ENCODE measurements at regions not wholly inside any gene's neighbourhood (a gene's known extent, or its start where the extent isn't known, plus 50 kb on each side); places are given as distances from the start of the nearest gene placed in this dataset.

DNA sequence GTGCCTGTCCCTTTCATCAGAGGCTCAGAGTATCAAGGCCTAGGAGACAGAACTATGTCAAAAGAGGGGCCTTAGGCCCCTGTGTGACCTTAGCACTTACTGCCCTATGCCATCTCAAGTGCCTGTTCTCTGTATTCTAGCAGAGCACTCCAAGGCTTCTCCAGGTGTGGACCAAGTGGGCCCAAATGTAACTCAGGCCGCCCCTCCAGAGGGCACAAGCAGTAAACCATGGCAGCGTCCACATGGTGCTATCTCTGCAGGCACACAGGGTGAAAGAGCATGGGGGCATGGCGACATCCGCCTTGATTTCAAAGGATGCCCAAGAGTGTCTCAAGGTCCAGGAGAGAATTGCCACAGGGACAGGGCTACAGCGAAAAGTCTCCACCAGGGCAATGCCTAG is 628.7 kb downstream of the RPS29 start:
- Mint-ChIP-seq H3K36me3 (ENCODE audit: low read depth) (no peaks in the 10 kb centered on the region), H3K27me3 (no peaks in the 10 kb centered on the region), H3K4me3 (no peak overlapping the region), H3K9me3 (peaks cover 4% of the 10 kb centered on the region), H3K4me1 (no peaks in the 10 kb centered on the region), H3K27ac (no peak overlapping the region)
- no peak for DNase-seq
- CTCF ChIA-PET, result no interaction called here
- POLR2A ChIA-PET, result no interaction called here

DNA sequence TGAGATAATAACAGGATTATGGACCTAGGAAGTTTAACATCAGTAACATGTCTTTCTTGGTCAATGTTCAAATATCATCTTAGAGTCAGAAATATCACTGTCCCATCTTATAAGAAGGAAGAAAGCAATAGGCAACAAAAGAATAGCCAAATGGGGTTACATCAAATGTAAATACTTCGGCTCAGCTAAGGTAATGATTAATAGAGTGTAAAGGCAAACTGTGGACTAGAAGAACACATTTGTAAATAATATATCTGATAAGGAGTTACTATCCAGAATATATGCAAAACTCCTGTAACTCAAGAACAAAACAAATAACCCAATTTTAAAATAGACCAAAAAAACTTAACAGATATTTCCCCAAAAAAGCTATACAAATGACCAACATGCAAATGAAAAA is 630.3 kb downstream of the RPS29 start:
- POLR2A ChIA-PET, result no interaction called here
- H3K9me3 Mint-ChIP-seq, result peaks cover 4% of the 10 kb centered on the region
- H3K36me3 Mint-ChIP-seq (ENCODE audit: low read depth), result no peaks in the 10 kb centered on the region
- no peak overlapping the region for H3K4me3 Mint-ChIP-seq
- no peaks in the 10 kb centered on the region for H3K4me1 Mint-ChIP-seq
- DNase-seq, result no peak
- no peaks in the 10 kb centered on the region for H3K27me3 Mint-ChIP-seq
- no peak overlapping the region for H3K27ac Mint-ChIP-seq
- CTCF ChIA-PET, result no interaction called here

DNA sequence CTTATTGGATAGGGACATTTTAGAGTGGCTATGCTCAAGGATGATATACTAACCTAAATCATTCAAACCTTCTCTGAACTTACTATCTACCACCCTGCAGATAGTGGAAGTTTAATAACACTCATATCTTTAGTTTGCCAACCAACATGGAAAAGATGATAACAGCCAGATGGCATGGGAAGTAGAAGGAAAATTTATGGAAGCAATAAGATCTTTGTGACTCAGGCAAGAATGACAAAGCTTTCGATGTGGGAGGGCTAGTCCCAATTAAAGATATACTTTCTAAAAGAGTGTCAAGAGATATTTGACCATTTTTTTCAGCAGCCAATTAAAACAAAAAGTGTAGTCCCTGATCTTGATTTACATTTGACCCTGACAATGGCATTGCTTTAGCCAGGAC is 631.7 kb downstream of the RPS29 start:
- DNase-seq, result no peak
- H3K27me3 Mint-ChIP-seq, result no peaks in the 10 kb centered on the region
- no peak overlapping the region for H3K27ac Mint-ChIP-seq
- POLR2A ChIA-PET, result no interaction called here
- CTCF ChIA-PET, result no interaction called here
- peaks cover 4% of the 10 kb centered on the region for H3K9me3 Mint-ChIP-seq
- no peak overlapping the region for H3K4me3 Mint-ChIP-seq
- no peaks in the 10 kb centered on the region for H3K4me1 Mint-ChIP-seq
- no peaks in the 10 kb centered on the region for H3K36me3 Mint-ChIP-seq (ENCODE audit: low read depth)

DNA sequence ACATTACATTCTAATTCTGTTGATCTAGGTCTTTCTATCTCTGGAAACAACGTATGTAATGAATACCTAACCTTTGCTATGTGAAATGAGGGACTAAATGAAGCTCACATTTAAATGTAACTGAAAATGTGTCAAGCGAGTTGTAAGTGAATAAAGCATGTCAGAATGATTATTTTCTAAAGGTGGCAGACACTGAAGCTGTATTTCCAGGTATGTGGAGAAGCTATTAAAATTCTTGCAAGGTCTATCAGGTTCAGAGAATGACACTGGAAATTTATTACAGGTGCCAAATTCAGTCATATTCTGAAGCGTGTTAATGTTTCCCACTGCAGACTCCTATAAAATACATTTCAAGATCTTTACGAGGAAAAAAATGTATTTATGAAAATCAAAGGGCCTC is 641.4 kb downstream of the RPS29 start:
- no peaks in the 10 kb centered on the region for H3K9me3 Mint-ChIP-seq
- DNase-seq, result no peak
- POLR2A ChIA-PET, result no interaction called here
- CTCF ChIA-PET, result no interaction called here
- H3K4me3 Mint-ChIP-seq, result no peak overlapping the region
- no peaks in the 10 kb centered on the region for H3K36me3 Mint-ChIP-seq (ENCODE audit: low read depth)
- H3K27ac Mint-ChIP-seq, result no peak overlapping the region
- no peaks in the 10 kb centered on the region for H3K27me3 Mint-ChIP-seq
- H3K4me1 Mint-ChIP-seq, result no peaks in the 10 kb centered on the region

DNA sequence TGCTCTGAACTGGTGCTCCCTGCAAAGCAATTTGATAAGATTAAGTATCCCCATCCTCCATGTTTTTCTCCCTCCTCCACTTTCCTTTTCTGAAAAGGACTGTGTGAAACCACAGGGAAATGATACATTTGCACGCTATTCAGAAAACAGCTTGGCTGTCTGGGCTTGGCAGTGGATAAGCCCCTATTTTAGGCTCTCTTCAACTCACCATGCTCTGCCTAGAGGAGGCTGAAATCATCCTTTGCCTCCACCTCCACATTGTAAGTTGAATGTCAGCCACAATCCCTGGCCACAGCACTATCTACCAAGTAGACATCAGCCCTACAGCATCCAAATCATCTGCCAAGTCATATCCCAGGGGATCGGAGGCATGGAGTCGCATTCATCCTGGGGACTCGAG is 642.3 kb downstream of the RPS29 start:
- no peak overlapping the region for H3K27ac Mint-ChIP-seq
- H3K36me3 Mint-ChIP-seq (ENCODE audit: low read depth), result no peaks in the 10 kb centered on the region
- no peak for DNase-seq
- ChIA-PET CTCF (no interaction called here), POLR2A (no interaction called here)
- no peaks in the 10 kb centered on the region for H3K27me3 Mint-ChIP-seq
- H3K9me3 Mint-ChIP-seq, result no peaks in the 10 kb centered on the region
- H3K4me3 Mint-ChIP-seq, result no peak overlapping the region
- H3K4me1 Mint-ChIP-seq, result no peaks in the 10 kb centered on the region

DNA sequence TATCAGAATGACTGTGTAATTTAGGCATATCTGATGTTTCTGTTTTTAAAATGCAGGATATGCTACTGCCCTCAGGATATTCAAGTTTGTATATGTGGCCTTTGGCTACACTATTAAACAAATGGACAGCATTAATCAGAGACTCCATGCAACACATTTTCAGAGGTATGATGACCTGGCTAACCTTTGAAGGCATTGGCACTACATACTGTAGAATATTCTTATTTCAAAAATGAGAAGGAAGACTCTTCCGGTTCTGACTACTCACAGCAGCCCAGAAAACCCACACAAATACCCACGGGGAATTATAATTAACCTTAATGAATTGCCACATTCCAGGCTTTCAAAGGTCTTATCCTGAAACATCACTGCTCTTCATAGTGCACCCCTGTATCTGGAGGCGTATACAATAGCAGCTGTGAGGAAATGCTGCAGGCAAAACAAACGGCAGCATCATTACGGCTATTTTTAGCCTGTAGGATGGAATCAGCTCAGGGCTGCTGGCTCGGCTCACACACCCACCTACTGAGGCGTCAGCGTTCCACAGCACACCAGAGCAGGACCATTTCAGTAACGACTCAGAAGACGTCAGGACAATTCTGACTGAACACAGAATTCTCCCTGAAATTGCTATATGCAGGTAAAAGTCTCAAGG is 648.5 kb downstream of the RPS29 start:
- Mint-ChIP-seq H3K36me3 (ENCODE audit: low read depth) (no peaks in the 10 kb centered on the region), H3K27ac (no peak overlapping the region), H3K9me3 (no peaks in the 10 kb centered on the region), H3K4me1 (no peaks in the 10 kb centered on the region), H3K4me3 (no peak overlapping the region), H3K27me3 (no peaks in the 10 kb centered on the region)
- CTCF ChIA-PET, result no interaction called here
- DNase-seq, result no peak
- POLR2A ChIA-PET, result no interaction called here

DNA sequence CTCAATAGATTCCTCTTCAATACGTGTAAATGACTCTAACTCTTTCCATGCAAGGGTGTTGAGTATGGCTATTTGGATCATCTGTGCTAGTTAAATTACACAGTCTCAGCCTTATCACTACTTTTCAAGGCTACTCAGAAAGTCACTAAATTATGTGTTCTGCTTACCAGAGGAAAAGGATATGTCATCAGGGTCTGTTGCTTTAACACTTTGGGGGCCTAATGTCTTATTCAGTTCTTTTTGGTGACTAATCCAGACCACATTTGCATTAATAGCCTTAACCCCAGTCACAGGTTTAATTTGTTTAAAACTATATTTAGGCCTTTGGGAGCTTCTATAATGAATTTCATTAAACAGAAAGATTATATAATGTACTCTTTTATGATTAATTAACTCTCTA is 649.3 kb downstream of the RPS29 start:
- Mint-ChIP-seq H3K4me1 (no peaks in the 10 kb centered on the region), H3K9me3 (peaks cover 1% of the 10 kb centered on the region), H3K4me3 (no peak overlapping the region), H3K27ac (no peak overlapping the region), H3K36me3 (ENCODE audit: low read depth) (no peaks in the 10 kb centered on the region), H3K27me3 (no peaks in the 10 kb centered on the region)
- ChIA-PET POLR2A (no interaction called here), CTCF (no interaction called here)
- no peak for DNase-seq

DNA sequence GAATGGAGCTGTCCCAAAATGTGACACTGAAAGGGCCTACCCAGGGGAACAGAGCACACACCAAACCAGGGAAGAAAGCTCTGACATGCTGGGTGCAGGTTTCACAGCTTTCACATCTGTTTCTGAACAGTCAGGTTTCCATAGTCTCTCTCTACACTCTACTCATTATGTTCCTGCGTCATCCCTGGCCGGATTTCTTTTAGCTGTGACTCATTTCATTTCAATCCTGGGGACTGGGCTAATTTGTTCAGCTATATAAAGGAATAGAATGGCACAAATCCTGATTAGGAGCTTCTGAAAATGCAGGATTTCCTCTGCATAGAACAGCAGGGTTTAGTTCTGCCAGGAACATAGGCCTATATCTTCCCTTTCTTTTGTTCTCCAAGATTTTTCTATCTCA is 649.8 kb downstream of the RPS29 start:
- H3K9me3 Mint-ChIP-seq, result peaks cover 2% of the 10 kb centered on the region
- no peaks in the 10 kb centered on the region for H3K27me3 Mint-ChIP-seq
- H3K4me3 Mint-ChIP-seq, result no peak overlapping the region

DNA sequence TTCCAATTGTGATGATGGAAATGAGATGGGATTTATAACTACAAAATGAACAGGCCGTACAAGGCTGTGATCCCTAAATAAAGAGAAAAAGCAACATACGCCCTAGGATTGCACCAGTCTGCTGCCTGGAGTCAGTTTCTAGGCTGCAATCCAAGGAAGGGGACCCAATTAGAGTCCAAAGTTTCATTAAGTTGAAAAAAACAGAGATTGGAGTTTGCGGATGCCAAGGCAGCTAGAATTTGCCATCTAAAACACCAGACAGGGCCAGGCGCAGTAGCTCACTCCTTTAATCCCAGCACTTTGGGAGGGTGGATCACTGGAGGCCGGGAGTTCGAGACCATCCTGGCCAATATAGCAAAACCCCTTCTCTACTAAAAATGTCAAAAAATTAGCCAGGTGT is 661.0 kb downstream of the RPS29 start:
- Mint-ChIP-seq H3K4me1 (no peaks in the 10 kb centered on the region), H3K27me3 (no peaks in the 10 kb centered on the region), H3K4me3 (no peak overlapping the region), H3K9me3 (peaks cover 3% of the 10 kb centered on the region), H3K27ac (no peak overlapping the region), H3K36me3 (ENCODE audit: low read depth) (no peaks in the 10 kb centered on the region)
- ChIA-PET CTCF (no interaction called here), POLR2A (no interaction called here)
- DNase-seq, result no peak

More for the DNA sequence above, 649.8 kb downstream of the RPS29 start:
- Mint-ChIP-seq H3K36me3 (ENCODE audit: low read depth) (no peaks in the 10 kb centered on the region), H3K4me1 (no peaks in the 10 kb centered on the region), H3K27ac (no peak overlapping the region)
- ChIA-PET CTCF (no interaction called here), POLR2A (no interaction called here)
- no peak for DNase-seq

DNA sequence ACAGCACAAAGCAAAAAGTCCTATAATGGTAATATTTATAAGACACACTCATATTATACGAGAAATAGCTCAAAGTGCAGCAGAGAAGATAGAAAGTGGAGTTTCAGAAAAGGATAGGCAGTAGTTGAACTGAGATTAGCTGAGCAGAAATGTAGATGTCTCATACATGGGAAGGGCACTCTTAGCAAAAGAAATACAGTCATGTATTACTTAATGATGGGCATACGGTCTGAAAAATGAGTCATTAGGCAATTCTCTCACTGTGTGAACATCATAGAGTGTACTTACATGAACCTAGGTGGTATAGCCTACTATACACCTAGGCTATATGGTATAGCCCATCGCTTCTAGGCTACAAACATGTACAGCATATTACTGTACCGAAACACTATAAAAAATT is 671.3 kb downstream of the RPS29 start:
- H3K4me3 Mint-ChIP-seq, result no peak overlapping the region
- H3K36me3 Mint-ChIP-seq (ENCODE audit: low read depth), result no peaks in the 10 kb centered on the region
- H3K9me3 Mint-ChIP-seq, result peaks cover 3% of the 10 kb centered on the region
- H3K27me3 Mint-ChIP-seq, result no peaks in the 10 kb centered on the region
- no peak overlapping the region for H3K27ac Mint-ChIP-seq
- CTCF ChIA-PET, result no interaction called here
- no peaks in the 10 kb centered on the region for H3K4me1 Mint-ChIP-seq
- no peak for DNase-seq
- POLR2A ChIA-PET, result no interaction called here

DNA sequence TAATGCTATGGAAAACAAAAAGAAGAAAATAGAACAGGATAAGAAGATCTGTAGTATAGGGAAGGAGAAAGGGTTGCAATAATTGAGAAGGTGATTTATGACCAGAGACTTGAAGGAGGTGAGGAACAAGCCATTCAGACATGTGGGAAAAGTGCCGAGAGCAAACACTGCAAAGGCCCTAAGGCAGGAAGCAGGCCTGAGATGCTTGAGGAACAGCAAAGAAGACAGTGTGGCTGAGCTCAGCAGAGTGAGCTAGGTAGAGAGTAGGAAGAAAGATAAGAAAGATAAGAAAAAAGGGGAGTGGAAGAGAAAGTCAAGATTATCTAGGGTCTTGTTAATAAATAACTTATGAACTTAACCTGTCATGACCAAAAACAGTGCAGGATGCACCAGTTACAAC is 671.8 kb downstream of the RPS29 start:
- Mint-ChIP-seq H3K4me3 (no peak overlapping the region), H3K27ac (no peak overlapping the region), H3K9me3 (peaks cover 3% of the 10 kb centered on the region), H3K27me3 (no peaks in the 10 kb centered on the region), H3K4me1 (no peaks in the 10 kb centered on the region), H3K36me3 (ENCODE audit: low read depth) (no peaks in the 10 kb centered on the region)
- ChIA-PET CTCF (no interaction called here), POLR2A (no interaction called here)
- DNase-seq, result no peak

DNA sequence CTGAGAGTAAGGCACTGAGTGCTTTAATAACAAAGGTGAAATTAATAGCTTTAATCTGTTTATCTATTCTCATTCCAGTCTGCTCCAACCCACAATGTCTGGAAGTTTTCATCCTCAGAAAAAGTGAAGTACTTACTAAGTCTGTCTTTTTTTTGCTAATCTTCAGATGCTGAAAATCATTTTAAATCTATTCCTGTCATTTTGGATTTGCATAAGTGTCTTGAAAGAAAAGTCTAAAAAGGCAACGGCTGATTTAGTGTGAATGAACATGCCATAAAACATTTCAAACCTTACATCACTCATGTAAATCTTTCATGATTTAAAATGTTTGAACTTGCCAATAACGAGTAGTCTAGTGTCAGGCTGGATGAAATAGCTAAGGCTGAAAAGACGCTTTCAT is 685.6 kb downstream of the RPS29 start:
- Mint-ChIP-seq H3K36me3 (ENCODE audit: low read depth) (no peaks in the 10 kb centered on the region), H3K27me3 (no peaks in the 10 kb centered on the region), H3K4me1 (no peaks in the 10 kb centered on the region), H3K27ac (no peak overlapping the region), H3K9me3 (no peaks in the 10 kb centered on the region), H3K4me3 (no peak overlapping the region)
- ChIA-PET CTCF (no interaction called here), POLR2A (no interaction called here)
- DNase-seq, result no peak

DNA sequence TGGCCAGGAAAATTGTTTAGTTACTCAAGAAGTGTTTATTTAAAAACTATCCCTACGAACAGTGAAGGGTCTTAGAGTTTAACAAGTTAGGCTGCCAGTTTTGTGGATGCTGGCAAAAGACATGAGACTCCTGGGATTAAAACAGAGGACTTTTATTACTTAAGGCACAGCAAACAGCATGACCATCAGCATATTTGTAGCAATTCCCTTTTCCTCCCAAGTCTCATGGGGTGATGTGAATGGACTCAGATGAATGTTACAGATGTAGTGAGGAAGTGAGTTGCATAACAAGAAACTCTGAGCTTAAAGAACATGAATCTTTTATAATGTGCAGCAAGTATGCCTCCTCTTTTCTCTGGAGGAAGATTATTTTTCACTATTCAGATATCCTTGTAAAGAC is 695.8 kb downstream of the RPS29 start:
- no peak overlapping the region for H3K27ac Mint-ChIP-seq
- no peaks in the 10 kb centered on the region for H3K4me1 Mint-ChIP-seq
- no peak overlapping the region for H3K4me3 Mint-ChIP-seq
- DNase-seq, result no peak
- CTCF ChIA-PET, result no interaction called here
- POLR2A ChIA-PET, result no interaction called here
- no peaks in the 10 kb centered on the region for H3K36me3 Mint-ChIP-seq (ENCODE audit: low read depth)
- no peaks in the 10 kb centered on the region for H3K27me3 Mint-ChIP-seq
- H3K9me3 Mint-ChIP-seq, result no peaks in the 10 kb centered on the region

DNA sequence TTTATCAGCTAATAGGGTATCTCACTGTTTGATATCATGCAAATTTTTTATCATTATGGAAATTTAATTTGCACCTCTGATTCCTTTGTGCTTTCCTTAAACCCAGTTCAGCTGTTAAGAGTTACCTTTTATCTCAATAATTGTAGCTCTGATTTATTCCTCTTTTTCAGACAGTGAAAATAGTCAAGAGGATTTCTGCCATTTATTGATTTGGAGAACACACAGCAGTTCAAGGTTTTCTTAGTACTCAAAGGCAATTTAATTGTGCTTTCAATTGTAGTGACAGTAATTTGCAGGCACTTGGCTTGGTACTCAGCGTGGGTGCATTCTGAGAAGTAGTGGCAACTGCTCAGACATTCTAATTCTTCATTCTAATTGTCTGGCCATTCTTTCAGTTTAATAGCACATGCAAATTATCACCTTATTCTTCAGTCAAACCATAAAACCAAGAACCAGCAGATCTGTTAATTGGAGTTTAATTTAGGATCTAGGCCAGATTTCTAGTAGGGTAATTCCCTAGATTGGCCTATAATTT is 709.3 kb downstream of the RPS29 start:
- ChIA-PET CTCF (no interaction called here), POLR2A (no interaction called here)
- DNase-seq, result no peak
- no peaks in the 10 kb centered on the region for H3K36me3 Mint-ChIP-seq (ENCODE audit: low read depth)
- H3K4me3 Mint-ChIP-seq, result no peak overlapping the region
- no peaks in the 10 kb centered on the region for H3K4me1 Mint-ChIP-seq
- H3K27me3 Mint-ChIP-seq, result no peaks in the 10 kb centered on the region
- no peak overlapping the region for H3K27ac Mint-ChIP-seq
- no peaks in the 10 kb centered on the region for H3K9me3 Mint-ChIP-seq

DNA sequence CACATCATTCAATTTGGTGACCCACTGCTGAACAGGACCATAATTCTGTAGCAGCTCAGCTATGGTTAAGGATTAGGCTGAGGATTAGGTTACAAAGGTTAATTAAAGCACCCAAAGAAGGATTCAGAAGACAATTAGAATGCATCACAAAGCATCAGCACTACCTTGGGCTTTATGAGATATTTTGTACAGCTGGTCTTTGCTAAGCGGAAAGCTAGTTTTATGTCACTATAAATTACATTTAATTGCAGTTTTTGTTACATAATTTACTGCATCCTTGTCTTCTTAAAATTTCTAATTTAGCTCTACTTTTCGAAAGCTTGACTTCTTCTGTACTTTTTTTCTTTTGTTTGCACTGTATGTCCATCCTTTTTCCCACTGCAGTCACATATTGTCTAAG is 711.5 kb downstream of the RPS29 start:
- DNase-seq, result no peak
- H3K9me3 Mint-ChIP-seq, result no peaks in the 10 kb centered on the region
- no peak overlapping the region for H3K27ac Mint-ChIP-seq
- ChIA-PET POLR2A (no interaction called here), CTCF (no interaction called here)
- no peaks in the 10 kb centered on the region for H3K4me1 Mint-ChIP-seq
- H3K36me3 Mint-ChIP-seq (ENCODE audit: low read depth), result no peaks in the 10 kb centered on the region
- H3K27me3 Mint-ChIP-seq, result no peaks in the 10 kb centered on the region
- H3K4me3 Mint-ChIP-seq, result no peak overlapping the region
